SH-SY5Y (cell line): ENCODE measurements at regions not wholly inside any gene's neighbourhood (a gene's known extent, or its start where the extent isn't known, plus 50 kb on each side); places are given as distances from the start of the nearest gene placed in this dataset.

Source experiments
- GATA2 ChIP-seq: IDR thresholded peaks from 2 replicates; pipeline ENCODE4 v1.6.1; 2011; ENCODE audit warnings: mild to moderate bottlenecking, low read depth, low read length
- GATA3 ChIP-seq: IDR thresholded peaks from 2 replicates; pipeline ENCODE4 v1.6.1; 2011; ENCODE audit warnings: low read depth, mild to moderate bottlenecking, low read length, moderate library complexity

GRCh38 chr7:125804273-125804672, 874.6 kb upstream of the POT1 start:
- TF ChIP-seq GATA2 = no peak
- TF ChIP-seq GATA3 = no peak
